Tongue (tissue), 1 donor: ENCODE measurements at regions not wholly inside any gene's neighbourhood (a gene's known extent, or its start where the extent isn't known, plus 50 kb on each side); places are given as distances from the start of the nearest gene placed in this dataset.

Source experiments
- DNase-seq: peaks from one replicate; pipeline ENCODE4 v3.0.0-alpha.2; 2015

DNA sequence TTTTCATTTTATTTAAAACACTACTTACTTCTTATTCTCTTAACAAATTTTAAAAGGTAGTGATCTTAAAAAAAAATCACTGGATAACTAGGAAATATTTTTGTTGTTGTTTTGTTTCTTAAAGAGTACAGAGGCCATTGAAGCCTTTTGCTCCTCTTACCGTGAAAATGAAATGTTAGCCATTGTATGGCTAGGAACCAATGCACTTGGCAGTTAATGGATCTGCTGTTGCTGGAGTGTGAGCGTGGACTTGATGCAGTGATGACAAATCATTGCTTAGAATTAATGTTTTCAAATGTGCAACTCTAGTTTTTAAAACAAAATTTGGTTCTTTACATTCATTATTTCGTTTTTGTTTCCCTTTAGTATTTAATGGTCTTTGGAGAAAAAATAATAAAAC is 162.3 kb downstream of the HAUS1 start:
- DNase-seq: no peak

DNA sequence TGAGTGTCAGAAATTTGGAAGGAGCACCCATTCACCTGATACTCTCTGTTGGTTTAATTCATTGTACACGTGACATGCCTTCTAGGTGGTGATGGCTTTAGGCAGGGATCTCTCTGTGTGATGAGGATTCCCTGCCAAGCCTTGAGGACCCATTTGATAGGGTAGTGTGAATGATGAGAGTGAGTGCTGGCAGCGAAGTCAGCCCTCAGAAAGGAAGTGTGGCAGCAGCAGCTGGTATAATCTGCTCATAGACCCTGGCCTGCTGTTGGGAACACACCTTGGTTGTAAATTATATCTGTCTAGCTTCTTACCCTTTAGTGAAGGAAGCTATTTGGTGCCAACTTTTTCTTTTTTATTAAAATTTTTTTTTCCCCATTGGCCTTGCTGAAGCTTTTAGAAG is 164.5 kb downstream of the HAUS1 start:
- no peak for DNase-seq

DNA sequence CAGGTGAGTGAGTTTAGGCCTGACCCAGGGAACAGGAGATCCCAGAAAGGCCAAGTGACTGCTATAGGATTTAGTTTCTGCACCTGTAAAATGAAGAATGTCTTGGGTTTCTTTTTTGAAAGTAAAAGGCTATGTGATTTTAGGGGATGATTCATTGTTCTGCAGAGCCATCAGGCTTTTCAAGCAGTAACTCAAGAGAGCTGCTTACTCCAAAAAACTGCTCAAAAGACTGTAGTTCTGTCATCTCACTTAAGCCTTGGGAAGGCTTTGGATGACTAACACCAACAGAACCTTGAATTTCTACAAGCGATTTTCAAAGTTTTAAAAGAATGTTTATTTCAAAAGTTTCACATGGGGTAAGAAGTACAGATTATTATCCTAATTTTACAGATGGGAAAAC is 165.1 kb downstream of the HAUS1 start:
- DNase-seq: no peak

DNA sequence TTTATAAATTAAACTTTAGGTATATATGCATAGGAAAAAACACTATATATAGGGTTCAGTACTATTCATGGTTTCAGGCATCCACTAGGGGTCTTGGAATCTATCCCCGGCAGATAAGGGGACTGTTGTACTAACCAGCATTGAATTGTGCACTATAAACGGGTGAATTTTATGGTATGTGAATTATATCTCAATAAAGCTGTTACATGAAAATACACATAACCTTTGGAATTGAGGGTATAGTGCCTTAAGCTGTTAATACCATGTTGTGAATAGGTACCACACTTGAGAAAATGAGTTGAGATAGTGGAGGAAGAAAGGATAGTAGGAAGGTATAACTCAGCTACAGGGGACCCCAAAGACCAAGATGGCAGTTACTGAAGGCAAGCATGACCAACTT is 167.3 kb downstream of the HAUS1 start:
- no peak for DNase-seq

DNA sequence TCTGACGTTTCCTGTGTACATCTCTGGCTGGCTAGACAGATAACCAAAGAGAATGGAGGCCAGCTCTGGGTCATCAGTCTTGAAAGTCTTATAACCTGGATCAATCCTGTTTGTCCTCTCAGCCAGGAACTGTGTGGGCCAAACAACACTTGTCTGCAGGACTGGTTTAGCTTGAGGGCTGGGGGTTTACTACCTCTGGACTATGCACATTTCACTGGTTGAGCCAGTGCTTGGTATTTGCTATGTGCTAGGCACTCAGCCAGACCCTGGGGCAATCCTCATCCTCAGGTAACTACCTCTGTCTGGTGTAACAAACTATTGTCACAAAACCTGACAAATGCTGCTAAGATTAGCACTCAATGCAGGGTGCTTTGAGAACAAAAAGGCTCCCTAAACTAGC is 169.7 kb downstream of the HAUS1 start:
- DNase-seq: no peak

DNA sequence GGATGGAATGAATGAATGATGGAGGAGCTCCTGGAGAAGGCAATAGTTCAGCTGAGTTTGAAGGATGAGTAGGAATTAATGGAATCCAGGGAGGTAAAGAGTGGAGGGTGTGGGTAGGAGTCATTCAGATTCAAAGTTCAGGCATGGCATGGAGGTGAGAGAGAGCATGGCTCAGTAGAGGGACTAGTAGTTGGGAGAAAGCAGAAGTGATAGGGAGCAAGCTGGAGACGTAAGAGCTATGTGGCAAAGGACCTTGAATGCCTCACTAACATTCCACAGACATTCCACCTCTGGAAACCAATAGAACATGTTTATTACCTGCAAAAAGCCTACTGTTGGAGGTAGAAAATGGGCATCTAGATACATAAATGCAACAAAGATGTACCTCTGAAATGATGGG is 170.1 kb downstream of the HAUS1 start:
- DNase-seq: no peak

DNA sequence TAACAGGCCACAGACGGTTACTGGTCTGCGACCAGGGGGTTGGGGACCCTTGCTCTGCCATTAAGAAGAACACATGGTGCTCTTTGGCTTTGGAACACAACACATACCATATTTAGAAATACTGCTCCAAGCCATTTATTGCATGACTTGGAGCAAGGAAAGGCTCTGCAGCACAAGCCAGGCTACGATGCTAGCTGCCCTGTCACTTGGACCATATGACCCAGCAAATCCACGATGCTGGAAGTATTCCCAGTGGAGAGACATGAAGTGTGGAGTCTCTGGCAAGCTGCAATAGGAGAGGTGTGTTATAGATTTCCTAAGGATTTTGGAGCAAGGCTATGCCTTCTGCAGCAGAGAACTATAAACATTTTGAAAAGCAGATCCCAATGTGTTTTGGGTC is 171.2 kb downstream of the HAUS1 start:
- no peak for DNase-seq

DNA sequence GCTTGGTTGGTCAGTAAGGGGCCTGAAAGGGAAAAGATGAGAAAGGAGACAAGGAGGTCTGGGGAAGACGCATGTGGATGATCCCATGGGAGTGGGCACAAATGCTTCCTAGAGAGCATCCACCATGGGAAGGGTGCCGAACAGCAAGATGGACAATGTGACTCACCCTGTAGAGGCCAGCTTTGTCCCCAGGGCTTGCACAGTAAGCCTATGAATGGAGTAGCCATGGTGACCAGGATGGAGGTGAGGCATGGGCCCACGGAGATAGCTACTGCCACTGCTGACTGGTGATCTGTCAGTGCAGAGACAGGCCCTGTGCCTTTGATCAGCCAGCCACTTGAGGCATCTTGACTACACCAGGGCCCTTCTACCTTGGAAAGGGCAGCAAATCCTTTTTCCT is 172.6 kb downstream of the HAUS1 start:
- DNase-seq: no peak

DNA sequence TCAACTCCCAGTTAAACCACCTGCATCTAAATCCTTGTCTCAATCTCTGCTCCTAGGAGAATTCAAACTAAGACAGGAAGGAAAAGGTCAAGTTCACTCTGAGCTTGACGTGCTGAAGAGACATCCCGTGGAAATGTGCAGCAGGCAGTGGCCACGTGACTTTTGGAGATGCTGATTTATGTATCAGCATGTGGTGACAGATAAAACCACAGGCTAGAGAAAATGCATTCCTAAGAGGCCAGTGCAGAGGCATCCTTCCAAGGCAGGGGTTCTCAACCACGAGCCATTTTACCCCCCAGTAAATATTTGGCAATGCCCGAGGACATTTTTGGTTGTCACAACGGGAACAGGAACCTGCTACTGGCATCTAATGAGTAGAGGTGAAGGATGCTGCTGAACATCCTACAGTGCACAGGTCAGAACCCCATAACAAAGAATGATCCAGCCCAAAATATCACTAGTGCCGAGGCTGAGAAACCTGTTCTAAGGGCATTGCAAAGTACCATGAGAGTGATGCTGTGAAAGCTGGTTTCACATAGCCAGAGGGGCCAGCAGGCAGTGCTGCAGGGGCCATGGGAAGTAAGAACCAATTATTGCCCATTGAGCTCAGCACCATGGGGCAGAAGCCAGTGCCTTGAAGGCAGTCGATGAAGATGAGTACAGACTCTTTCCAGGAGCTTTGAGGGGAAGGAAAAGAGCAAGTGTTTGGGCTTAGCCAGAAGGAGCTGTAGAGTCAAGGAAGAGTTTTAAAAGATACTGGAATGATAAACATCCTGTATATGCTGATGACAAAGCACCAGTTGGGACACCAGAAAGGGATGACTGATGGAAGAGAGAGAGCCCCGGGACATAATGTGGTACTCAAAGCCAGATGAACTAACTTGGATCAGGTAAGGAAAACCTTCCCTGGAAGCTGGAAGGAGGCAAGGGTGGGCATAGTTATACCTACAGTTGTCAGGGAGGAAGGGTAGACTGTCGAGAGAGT is 174.6 kb downstream of the HAUS1 start:
- DNase-seq: no peak

DNA sequence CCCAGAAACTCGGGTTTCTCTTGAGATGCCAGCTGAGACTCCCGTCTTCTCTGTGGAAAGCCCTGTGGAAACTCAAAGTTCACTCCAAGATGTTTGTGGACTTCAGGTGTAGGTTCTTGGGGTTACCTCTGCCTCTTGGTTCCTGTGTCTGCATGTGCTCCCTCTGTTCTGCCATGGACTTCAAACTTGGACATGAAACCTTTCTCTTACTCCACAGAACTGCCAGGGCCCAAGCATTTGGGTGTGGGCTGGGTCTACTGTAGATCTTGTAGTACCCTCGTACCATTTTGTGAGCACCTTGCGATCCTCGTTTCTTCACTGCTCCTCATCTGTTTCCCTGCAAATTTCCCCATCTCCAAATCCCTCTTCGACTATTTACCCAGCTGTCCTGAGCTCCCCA is 175.5 kb downstream of the HAUS1 start:
- DNase-seq: no peak

DNA sequence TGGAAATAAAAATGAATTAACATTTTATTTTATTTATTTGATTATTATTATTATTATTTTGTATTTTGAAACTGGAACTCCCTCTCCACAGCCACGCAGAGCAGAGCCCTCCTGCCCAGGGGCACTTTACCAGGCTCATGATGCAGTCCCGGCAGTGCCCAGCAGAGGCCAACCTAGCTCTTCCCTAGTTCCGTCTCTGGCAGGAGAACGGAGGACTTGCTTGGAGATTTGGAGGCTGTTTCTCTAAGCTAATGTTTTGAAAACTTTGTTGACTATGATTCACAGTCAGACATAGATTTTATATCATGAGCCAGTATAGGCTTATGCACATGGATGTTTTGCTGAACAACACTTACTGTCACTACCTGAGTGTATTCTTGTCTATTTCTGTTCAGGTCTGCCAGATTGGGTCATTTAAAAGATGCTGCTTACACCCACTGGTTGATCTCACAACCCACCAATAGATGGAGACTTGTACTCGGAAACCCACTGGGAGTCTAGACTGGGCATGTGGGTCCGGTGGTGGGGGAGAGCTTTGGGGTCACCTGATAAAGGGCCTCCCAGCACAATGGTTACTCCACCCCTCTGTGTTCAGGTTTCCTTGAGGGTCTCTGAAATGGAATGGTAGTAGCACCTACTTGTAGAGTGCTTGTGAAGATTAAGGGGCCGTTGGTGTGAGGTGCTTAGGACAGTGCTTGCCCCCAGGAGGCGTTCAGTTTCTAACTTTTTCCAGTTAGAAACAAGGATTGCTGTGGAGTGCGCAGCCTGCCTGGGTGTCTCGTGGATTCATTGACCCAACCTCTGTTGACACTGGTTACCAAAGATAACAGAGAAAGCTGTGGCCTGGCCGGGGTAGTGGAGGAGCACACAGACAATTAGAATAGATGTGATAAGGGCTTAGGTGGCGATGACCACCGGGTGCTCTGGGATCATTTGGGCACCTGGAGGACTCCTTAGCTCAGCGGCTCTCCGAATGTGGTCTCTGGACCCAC is 177.3 kb downstream of the HAUS1 start:
- peak; percentile 92 for DNase-seq

DNA sequence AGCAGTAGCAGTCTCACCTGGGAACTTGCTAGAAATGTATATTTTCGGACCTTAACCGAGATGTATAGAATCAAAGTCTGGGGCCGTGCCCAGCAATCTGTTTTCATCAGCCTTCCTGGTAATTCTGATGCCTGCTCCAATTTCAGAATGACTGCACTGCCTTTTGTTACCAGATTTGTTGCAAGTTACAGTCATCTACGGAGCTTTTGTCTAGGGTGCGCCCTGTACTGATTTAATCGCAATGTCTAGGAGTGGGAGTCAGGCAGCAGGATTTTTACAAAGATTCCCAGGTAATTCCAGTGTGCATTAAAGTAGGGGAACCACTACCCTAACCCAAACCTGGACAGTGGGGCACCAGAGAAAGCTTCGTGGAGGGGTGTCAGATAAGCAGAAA is 178.0 kb downstream of the HAUS1 start:
- DNase-seq: no peak

DNA sequence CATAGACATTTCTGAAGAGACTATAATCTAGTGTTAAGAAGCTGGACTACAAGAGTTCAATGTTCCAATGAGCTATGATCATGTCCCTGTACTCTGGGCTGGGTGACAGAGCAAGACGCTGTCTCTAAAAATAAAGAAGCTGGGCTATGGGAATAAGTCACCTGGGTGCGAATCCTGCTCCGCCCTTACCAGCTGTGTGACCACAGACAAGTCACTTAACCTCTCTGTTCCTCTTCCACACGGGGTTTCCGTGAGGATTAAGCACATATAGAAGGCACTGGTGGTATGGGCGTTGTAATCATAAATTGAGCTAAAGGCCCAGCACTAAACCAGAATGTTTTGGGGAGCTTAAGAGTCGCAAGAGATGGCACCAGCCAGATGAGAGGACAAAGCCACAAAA is 178.5 kb downstream of the HAUS1 start:
- no peak for DNase-seq

DNA sequence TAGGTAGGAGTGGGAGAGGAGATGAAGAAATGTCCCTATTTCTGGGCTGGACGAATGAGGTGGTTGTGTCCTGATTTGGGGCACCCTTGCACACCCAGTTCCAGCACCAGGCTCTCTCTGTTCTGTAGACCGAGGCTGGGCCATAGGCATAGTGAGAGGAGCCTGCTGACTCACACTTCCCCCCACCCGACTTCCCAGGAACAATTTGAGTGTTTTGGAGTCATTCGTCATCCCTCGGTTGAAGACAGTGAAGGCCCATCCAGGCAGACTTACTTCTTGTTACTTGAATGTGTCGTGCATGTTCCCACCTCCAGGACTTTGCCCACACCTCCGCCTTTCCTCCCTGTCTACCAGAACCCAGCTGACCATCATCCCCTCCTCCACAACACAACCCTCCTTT is 179.1 kb downstream of the HAUS1 start:
- DNase-seq: no peak

DNA sequence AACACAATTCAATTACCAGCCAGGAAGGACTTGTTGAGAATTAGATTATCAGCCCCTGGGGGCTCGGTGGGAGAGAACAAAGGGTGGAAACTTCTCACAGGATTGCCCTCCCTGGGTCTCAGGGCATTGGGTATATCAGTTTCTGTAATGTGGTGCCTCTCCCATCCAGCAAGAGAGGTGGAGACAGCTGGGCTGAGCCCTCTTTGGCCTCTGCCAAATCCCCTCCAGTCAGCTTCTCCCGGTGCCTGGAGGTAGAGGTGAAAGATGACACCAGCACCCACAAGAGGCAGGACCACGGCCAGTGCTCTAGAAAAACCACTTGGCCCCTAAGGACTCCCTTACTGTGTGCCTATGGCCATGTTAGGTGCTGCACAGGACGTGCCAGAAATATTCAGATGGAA is 179.7 kb downstream of the HAUS1 start:
- peak; percentile 63 for DNase-seq

DNA sequence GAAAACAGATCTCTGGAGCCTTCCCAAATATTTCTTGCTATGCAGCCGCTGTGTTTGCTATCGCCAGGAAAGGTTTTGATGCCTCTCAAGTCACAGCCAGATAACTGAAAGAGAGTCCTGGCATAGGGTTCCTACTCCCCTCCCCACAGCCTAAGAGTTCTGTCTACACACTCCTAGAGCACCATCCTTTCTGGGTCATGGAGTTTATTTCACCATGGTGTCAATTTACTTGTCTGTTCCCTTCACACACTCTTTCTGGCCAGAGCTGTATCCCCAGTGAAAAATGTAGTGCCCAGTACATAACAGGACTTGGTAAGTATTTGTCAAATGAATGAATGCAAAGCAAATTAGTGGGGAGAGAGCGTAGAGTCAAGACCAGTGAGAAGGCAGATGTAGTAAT is 185.3 kb downstream of the HAUS1 start:
- no peak for DNase-seq

DNA sequence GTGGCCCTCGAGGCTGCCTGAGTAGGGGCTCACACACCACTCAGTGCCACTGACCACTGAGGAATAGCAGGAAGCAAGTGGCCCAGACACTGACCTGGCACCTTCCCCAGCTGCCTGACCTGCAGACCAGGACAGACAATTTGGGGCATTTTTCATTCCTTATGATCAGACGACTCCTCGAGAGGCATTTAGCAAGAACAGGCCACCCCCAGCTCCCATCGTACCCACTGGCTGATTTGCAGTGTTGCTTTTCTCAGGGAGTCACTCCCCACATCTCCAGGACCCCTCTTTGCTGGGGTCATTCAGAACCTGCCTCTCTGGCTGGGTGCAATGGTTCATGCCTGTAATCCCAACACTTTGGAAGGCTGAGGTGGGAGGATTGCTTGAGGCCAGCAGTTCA is 185.7 kb downstream of the HAUS1 start:
- no peak for DNase-seq

DNA sequence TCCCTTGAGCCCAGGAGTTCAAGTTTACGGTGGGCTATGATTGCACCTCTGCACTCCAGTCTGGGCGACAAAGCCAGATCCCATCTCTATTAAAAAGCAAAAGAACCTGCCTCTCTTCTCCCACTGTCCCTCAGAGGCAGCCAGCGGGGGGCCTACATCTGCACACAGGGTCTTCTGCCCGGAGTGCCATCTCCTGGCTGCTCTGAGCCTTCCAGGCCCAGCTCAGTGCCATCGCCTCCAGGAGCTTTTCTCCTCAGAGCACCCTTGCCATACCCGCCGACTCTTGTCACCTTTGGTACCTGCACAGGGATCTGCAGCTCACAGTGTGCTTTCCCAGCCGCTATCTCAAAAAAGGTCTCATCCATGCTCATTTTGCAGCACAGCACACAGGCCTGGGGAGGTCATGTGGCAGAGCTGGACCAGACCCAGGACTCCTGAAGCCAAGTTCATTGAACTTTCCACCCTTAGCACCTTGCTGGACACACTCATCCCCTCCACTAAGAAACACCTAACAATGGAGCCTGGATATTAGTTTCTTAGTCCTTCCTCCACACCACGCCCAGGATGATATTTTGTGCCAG is 186.3 kb downstream of the HAUS1 start:
- DNase-seq: no peak

DNA sequence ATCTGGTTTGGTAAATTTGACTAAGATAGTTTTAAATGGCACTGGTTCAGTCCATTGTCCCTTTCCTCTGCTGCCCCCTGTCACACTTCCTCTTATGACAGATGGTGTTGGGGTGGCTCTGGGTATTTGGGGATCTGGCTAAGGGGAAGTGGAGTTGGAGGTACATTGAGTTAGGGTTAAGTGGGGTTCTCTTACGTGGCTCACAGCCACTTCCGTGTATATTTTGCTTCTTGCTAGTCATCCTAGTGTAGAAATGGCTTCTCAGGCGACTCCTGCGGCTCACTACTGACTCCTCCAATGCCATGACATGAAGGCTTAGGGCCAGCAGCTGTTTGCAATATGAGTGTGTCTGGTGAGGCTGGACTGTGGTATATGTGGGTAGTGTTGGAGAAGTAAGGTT is 187.0 kb downstream of the HAUS1 start:
- no peak for DNase-seq

DNA sequence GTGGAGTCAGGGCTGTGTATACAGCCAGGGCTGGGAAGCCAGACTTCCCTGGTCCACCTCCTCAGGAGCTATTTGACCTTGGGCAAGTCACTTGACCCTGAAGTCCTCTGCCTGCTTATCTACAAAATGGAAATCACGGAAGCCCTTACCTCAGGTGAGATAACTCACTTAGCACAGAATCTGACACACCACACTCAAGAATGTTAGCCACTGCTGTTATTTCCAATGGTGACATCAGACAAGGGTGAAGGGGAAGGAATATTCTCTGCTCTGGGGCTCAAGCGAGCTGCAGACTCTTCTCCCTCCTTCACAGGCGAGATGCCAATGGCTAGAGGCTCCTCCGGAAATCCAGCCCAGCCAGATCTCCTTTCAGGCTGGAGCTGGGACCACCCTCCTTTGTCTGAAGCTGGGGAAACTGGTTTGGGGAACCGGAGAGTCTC is 189.6 kb downstream of the HAUS1 start:
- peak; percentile 78 for DNase-seq

DNA sequence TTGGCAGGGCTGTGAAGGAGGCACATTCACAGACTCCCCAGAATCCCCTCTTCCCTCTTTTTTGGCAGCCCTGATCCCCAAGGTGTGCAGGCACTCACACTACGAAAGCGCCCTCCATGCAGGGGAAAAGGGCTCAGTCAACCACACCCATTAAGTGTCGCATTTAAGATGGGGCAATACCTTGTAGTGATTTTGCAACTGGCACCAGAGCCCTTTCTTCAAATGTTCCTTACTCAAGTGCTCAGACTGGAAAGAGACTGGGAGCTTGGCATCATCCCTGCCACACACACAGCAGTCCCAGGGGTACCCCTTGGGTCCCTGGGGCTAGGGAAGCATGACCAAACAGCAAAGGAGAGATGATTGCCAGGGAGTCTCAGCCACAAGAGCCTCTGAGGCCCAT is 190.1 kb downstream of the HAUS1 start:
- DNase-seq: no peak

DNA sequence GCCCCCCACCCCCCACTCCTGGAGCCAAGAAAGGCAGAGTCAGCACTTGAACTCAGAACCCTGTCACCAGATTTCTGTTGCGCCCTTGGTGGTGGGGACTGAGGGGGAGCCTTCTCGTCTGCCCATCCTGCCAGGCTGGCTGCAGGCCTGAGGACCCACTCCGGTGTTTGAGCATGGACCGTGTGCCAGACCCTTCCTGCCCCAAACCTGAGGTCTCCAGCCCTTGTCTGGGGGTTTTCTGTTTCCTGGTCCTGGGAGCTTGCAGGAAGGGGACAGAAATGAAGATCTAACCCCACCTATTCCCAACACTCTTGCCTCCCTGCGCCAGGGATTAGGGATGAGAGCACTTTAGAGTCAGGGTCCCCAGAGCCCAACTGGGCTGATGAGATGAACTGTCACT is 190.6 kb downstream of the HAUS1 start:
- DNase-seq: no peak

DNA sequence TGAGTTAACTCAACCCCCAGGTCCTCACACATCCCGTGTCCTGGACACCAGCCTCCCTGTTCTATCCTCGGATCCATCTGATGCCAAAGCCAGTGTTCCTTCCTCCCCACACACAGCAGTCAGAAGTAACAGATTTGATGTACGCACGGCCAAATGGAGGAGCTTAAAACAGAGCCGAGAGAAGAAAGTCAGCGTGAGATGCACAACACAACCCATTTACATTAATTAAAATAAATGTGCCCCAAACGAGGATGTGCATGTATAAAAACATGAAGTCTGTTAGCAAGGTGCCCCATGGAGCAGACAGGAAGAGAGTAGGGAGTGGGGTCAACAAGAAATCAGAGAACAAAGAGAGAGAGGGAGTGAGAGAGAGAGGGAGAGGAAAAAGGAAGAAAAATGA is 191.2 kb downstream of the HAUS1 start:
- no peak for DNase-seq
